ENCODE measurements at regions not wholly inside any gene's neighbourhood (a gene's known extent, or its start where the extent isn't known, plus 50 kb on each side); places are given as distances from the start of the nearest gene placed in this dataset.

GRCh38 chr3:95335517-95335916 is 1272.7 kb downstream of the NSUN3 start:
- TF ChIP-seq CTCF (IDR thresholded peaks at IDR 0.05; ENCODE audit: low read depth, low read length, poor library complexity, severe bottlenecking), result no peak
- no peak for TF ChIP-seq EZH2phosphoT487 (IDR thresholded peaks at IDR 0.05; ENCODE audit: borderline replicate concordance, low read length)

Data from DOHH2 (cell line).